KBM-7 (cell line): ENCODE measurements at regions not wholly inside any gene's neighbourhood (a gene's known extent, or its start where the extent isn't known, plus 50 kb on each side); places are given as distances from the start of the nearest gene placed in this dataset.
A peak's percentile ranks its signal among the peaks of the same experiment; 100 is the strongest.
"Not testable (repeated sequence)": the region's sequence is repeated elsewhere in the genome, so short reads cannot be mapped to it uniquely, and the experiment has no call there.

Experiments used
- DNase-seq: peaks from one replicate; pipeline ENCODE4 v3.0.0-alpha.2; 2015
- in situ Hi-C: fragments of 300-500 bp; cut with MboI; formaldehyde crosslinking; loops from 2 replicates; pipeline ENCODE4 v1.14.3; 2020; ENCODE audit warnings: low sequenced_read_pairs, low pct_unique_long_range_greater_than_20kb, mixed read lengths

DNA sequence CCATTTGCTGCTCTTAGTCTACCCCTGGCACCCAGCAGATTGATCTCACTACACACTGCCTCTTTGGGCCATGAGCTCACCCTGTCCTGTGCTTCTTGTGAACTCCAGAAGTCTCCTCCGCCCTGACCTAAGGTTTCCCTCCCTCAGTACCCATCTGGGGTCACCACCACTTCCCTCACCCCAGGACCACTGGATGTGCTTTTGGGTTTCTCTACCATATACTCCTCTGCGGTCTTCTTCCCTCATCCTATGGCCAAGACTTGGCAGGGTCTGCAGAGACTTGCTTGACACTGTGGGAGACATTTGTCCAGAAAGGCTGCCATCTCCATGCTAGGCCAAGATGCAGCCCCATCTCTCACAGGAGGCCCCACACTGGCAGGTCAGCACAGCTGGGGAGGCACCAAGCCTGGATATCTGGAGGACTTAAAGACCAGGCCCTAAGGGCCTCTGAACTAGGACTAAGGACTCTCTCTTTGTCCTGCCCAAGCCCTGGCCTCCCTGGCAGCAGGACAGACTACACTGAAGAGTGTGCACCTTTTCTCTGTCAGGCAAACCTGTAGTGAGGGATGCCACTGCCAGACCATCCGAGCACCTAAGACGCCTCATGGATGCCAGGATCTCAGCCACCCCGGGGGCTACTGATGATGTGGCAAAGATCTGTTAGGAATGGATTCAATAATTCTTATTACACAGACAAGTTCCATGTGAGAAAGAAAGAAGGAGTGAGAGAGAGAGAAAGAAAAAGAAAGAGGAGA lies 134.6 kb downstream of the ZNF467 start:
- in situ Hi-C loops, result no loop called here
- no peak for DNase-seq

DNA sequence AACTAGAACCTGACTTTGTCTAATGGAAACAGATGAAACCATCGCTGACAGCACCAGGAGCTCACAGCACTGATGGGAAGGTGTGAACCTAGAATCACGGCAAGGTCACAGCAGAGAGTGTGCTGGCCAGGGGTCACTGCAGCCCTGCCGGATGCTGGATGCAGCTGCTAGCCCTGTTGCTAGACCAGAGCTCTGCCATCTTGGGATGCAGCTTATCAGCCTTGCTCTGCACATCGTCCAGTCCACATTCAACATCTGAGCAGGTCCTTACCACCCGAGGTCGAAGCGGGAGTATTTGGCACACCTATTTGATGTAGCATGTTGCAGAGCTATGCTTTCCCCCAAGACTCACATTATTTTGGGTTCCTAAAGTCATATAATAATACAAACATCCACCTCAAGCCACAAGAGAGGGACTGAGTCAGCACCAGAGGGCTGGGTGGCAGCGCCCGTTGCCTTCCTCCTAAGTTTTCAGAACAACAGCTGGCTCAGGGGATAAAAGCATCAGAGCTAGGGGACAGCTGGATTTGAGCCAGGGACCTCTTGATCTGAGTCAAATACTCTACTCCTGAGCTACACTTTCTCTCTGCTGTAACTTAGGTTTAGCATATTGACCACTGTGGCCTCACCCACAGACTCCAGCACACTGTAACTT lies 135.3 kb downstream of the ZNF467 start:
- no peak for DNase-seq
- in situ Hi-C loops, result no loop called here

- in situ Hi-C loops, result no loop called here
These were observed 137.6 kb downstream of the ZNF467 start for GRCh38 chr7:149635561-149636329.

DNA sequence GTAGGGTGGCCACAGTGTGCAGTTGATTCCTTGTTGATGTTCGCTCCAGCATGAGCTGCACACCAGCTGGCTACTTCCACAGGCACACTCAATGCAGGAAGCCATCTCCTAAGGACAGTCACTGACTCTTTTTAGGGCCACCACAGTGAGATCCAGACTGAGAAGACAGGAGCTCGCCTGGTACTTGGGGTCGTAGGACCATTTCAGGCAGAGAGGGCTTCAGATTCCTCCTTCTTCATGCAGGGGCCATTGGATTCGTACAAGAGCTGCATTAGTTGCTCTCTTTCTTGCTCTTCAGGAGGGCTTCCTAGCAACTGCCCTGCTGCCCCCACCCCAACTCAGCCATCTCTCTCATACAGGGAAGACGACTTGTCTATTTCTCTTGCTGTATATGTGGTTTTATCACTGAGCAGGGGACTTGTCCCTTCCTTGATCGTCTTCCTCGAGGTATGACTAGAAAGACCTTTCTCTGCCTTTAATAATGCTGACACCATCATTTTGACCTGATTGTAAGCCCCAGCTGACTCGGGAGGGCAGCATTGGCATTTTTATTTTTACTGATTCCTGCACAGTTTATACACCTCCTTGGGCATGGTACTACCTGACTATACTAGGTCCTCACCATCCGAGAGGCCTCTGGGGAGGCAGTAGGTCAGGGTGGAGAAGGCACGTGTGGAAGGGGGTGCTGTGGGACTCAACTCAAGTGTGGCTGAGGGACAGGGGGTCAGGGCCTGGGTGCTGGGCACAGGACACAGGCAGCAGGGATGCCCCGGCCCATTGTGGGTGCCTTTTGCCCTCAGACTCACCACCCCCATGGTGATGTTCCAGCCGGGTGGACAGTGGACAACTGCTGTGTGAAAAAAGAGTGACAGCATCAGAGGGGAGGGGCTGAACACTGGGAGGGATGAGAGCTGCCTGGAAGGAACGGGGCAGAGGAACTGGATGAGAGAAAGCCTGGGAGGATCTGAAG lies 136.7 kb upstream of the ZNF746 start:
- no peak for DNase-seq
- in situ Hi-C loops, result no loop called here

More at GRCh38 chr7:149635561-149636329, 137.6 kb downstream of the ZNF467 start:
- peak; percentile 10 for DNase-seq

DNA sequence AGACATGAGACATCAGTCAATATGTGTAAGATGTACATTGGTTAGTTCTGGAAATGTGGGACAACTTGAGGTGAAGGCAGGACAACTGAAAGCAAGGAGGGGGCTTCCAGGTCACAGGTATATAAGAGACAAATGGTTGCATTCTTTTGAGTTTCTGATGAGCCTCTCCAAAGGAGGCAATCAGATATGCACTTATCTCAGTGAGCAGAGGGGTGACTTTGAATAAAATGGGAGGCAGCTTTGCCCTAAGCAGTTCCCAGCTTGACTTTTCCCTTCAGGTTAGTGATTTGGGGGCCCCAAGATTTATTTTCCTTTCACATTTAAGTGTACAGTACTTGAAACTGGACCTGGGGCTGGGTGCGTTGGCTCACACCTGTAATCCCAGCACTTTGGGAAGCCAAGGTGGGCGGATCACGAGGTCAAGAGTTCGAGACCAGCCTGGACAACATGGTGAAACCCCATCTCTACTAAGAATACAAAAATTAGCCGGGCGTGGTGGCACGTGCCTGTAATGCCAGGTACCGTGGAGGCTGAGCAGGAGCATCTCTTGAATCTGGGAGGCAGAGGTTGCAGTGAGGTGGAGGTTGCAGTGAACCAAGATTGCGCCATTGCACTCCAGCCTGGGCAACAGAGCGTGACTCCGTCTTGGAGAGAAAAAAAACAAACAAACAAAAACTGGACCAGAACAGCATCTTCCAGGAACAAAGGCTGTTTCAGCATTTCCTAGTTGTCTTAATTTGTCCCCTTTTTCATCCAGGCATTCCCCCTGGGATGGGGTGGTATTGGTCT lies 130.9 kb upstream of the ZNF746 start:
- in situ Hi-C loops, DNase-seq: not testable (repeated sequence)

DNA sequence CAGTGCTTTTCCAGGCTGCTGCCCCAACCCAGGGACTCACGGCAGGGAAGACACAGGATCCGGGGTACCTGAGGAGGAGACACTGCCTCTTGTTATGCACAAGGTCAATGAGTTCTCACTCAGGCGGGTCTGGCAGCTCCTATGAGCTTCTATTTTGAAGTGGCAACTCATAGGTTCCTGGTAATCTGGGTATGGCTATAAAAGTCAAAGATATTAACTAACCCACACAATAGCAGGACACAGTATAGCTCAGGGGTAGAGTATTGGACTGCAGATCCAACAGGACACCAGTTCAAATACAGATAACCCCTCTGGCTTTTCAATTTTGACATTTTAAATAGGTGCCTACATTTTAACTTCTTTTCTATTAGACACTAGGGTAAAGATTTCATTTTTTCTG lies 130.3 kb upstream of the ZNF746 start:
- in situ Hi-C loops, result no loop called here
- no peak for DNase-seq

DNA sequence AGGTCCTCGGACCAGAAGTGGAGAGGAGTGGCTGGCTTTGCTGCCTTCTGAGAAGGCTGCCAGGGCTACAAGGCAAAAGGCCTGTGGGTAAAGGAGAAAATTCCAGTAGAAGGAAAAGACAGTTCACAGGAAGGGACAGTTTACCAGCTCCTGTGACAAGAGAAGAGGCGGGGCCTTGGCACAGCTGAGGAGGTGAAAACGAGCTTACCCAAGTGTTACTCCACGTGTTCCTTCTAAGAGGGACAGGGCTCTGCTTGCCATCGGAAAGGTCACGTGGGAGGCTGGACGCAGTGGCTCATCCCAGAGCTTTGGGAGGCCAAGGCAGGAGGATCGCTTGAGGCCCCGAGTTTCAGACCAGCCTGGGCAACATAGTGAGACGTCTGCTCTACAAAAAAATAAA lies 129.4 kb upstream of the ZNF746 start:
- DNase-seq, result no peak
- in situ Hi-C loops, result no loop called here

DNA sequence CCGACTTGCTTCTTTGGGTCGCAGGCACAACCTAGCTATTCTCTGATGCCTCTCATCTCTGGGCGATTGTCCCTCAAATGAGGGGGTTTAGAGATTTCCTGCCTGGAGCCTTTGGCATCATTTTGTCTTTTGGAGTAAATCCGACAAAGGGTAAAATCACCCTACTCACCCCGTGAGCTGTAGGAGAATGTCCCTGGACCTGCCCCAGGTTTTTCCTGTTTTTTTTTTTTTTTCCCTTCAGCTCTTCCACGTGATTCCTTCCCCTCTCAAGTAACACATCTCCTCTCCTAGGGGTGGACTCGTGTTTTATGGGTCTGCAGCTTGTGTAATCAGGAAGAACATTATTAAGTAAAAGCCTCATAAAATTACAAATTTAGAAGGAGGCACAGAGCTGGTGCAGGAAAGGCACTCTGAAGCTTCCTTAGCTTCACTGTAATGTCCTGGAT lies 128.4 kb upstream of the ZNF746 start:
- in situ Hi-C loops, result no loop called here
- peak; percentile 41 for DNase-seq

DNA sequence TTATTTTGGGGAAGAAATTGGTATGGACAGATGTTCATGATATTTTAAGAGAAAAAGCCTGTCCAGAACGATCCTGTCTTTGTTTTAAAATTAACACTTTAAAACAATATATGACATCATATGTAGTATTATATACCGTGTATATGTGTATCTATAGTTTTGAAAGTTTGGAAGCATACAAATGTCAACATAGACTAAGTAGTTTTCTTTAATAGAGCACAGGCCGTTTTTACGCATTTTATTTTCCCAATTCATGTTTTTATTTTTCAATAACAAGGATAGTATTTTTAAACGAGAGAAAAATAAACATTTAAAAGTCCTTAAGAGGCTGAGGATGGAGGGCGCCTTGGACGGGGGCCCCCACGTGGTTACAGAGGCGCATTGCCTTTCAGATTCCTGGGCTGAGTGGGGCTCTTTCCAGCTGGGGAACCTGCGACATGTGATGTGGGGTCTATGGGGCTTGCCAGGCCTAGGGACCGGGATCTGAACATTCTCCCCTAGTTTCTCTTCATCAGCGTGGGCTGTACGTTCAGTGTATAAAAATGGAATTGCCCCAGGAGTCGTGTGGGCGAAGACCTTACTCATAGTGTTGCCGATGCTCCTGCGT lies 127.8 kb upstream of the ZNF746 start:
- DNase-seq, result peak; percentile 75
- in situ Hi-C loops, result no loop called here

DNA sequence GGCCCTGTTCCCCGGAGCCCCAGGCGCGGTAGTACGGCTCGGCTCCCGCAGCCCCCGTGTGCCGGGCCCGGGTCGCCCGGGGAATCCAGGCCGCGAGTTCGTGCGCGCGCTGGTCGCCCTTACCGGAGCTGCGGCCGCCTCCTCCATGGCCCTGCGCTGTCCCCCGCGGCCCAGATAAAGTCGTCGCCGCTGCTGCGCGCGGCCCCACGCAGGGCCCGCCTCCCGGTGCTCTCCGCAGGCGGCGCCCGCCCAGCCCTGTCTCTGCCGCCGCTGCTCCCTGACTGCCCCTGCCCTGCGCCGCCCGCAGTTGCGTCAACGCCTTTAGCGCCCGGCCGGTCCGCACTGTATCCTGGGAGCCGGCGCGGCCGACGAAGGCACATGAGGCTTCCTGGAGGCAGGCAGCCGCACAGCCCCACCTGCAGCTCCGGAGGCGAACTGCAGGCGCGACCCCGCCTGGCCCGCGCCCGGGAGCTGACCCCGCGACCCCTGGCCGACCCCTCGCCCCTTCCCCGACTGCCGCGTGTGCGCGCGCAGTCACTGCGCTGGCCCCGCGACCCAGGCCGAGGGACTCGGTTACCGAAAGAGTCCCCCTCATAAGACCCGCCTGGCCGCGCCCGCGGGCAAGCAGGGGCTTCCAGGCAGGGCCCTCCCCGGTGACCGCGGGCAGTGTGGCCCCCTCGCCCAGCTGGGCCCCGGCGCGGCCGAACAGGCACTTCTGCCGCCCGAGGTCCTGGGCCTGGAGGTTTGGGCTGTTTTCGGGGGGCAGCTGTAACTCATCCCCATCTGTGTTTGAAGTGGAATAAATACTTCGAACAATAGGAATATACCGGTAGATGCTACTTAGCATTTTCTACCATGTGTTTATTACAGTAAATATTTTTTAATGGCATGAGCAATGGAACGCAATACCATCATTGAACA lies 127.1 kb upstream of the ZNF746 start:
- in situ Hi-C loops, result no loop called here
- DNase-seq, result peak; percentile 94

GRCh38 chr7:149624006-149624405 lies 126.4 kb upstream of the ZNF746 start:
- in situ Hi-C loops, result no loop called here
- DNase-seq, result peak; percentile 28

- in situ Hi-C loops, result not testable (repeated sequence)
- peak; percentile 51 for DNase-seq
These were observed 125.8 kb upstream of the ZNF746 start for GRCh38 chr7:149623262-149623997.

- in situ Hi-C loops, result no loop called here
- no peak for DNase-seq
These were observed 125.0 kb upstream of the ZNF746 start for GRCh38 chr7:149622444-149623210.

DNA sequence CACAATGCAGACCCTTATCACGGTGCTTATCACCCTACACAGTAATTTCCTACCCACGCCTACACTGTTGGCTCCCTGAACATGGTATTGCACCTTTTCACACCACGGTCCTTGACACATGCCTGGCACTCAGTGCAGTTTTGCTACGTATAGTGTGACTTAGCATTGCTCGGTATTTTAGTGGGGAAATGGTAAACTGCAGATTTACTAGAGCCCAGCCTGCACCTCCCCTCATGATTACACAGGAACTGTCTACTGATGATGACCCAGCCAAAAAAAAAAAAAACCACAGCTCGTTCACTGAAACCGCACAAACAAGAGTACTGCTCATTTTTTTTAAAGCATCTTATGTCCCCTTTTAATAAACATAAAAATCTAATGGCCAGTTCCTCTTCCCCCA lies 124.2 kb upstream of the ZNF746 start:
- peak; percentile 42 for DNase-seq
- in situ Hi-C loops, result no loop called here

DNA sequence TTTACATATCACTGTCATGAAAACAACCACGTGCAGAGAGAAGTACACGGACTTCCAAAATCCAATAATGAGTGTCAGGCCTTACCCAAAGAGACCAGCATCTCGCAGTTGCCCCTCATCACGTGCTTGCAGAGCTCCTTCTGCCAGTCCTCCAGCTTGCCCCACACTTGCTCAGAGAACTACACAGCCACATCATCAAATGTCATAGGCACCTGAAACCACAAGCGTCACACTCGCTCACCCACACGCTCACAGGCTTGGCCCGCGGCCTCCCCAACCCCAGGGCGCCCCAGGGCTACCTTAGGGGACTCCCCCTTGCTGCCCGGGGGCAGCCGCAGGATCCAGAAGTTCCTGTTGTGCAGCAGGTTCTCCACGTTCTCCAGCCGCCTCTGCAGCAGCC lies 123.4 kb upstream of the ZNF746 start:
- in situ Hi-C loops, result no loop called here
- no peak for DNase-seq

- in situ Hi-C loops, result no loop called here
- DNase-seq, result no peak
These were observed 119.3 kb upstream of the ZNF746 start for GRCh38 chr7:149616898-149617297.
